IPS DF 6.9 (cell line): ENCODE measurements at regions not wholly inside any gene's neighbourhood (a gene's known extent, or its start where the extent isn't known, plus 50 kb on each side); places are given as distances from the start of the nearest gene placed in this dataset.

Experiments
- DNase-seq: peaks from one replicate; pipeline ENCODE4 v3.0.0-alpha.2; 2013; ENCODE audit warnings: low read depth, low spot score
- H3K27ac ChIP-seq: one replicate; pipeline ENCODE4 v1.5.1; 2013; ENCODE audit warnings: low read length, control low read depth
- H3K27me3 ChIP-seq: 2 replicates; pipeline ENCODE4 v1.6.1; 2013; ENCODE audit warnings: mild to moderate bottlenecking, low read length; ENCODE audit not compliant: control insufficient read depth, insufficient read depth
- H3K36me3 ChIP-seq: 2 replicates; pipeline ENCODE4 v1.6.1; 2013; ENCODE audit warnings: low read length; ENCODE audit not compliant: control insufficient read depth, insufficient read depth
- H3K4me1 ChIP-seq: 2 replicates; pipeline ENCODE4 v1.6.1; 2013; ENCODE audit warnings: low read length; ENCODE audit not compliant: control insufficient read depth, insufficient read depth
- H3K4me3 ChIP-seq: 2 replicates; pipeline ENCODE4 v1.5.1; 2013; ENCODE audit warnings: mild to moderate bottlenecking, low read length
- H3K9me3 ChIP-seq: 2 replicates; pipeline ENCODE4 v1.6.1; 2013; ENCODE audit warnings: low read length, inconsistent platforms; ENCODE audit not compliant: control insufficient read depth, insufficient read depth
- WGBS: extraction: QIAGEN DNeasy Blood & Tissue Kit; methylation state at CpG from one replicate; pipeline ENCODE4 v1.1.7; 2013; ENCODE audit warnings: mixed read lengths, missing lambda C conversion rate; ENCODE audit not compliant: insufficient read length, insufficient coverage; 5-methylcytosine and 5-hydroxymethylcytosine counted together

- no peak for DNase-seq
- Histone ChIP-seq H3K4me1 (no peaks in the 10 kb centered on the region), H3K9me3 (no peaks in the 10 kb centered on the region), H3K4me3 (no peak overlapping the region), H3K27me3 (no peaks in the 10 kb centered on the region), H3K27ac (no peak overlapping the region), H3K36me3 (no peaks in the 10 kb centered on the region)
- WGBS: no CpG with 5 or more reads among the region's 15 CpGs
Measured at GRCh38 chr1:234886081-234886984, 242.3 kb downstream of the TOMM20 start.

- no CpG with 5 or more reads among the region's 8 CpGs for WGBS
Measured at GRCh38 chr1:234885601-234886000, 243.0 kb downstream of the TOMM20 start.

GRCh38 chr1:234884701-234885100 is 243.9 kb downstream of the TOMM20 start:
- Histone ChIP-seq H3K27me3 (no peaks in the 10 kb centered on the region), H3K4me1 (no peaks in the 10 kb centered on the region), H3K9me3 (no peaks in the 10 kb centered on the region), H3K4me3 (no peak overlapping the region), H3K36me3 (no peaks in the 10 kb centered on the region), H3K27ac (no peak overlapping the region)
- DNase-seq: no peak

More at GRCh38 chr1:234885601-234886000, 243.0 kb downstream of the TOMM20 start:
- H3K36me3 ChIP-seq: no peaks in the 10 kb centered on the region
- H3K4me3 ChIP-seq: no peak overlapping the region
- H3K4me1 ChIP-seq: no peaks in the 10 kb centered on the region
- H3K27me3 ChIP-seq: no peaks in the 10 kb centered on the region
- H3K27ac ChIP-seq: no peak overlapping the region
- H3K9me3 ChIP-seq: no peaks in the 10 kb centered on the region
- DNase-seq: no peak

GRCh38 chr1:234884006-234884405 is 244.6 kb downstream of the TOMM20 start:
- no peak overlapping the region for H3K4me3 ChIP-seq
- no peaks in the 10 kb centered on the region for H3K4me1 ChIP-seq
- H3K27me3 ChIP-seq: no peaks in the 10 kb centered on the region
- WGBS: no CpG with 5 or more reads among the region's 6 CpGs
- no peak overlapping the region for H3K27ac ChIP-seq
- no peaks in the 10 kb centered on the region for H3K36me3 ChIP-seq
- no peaks in the 10 kb centered on the region for H3K9me3 ChIP-seq
- no peak for DNase-seq

- H3K27ac ChIP-seq: no peak overlapping the region
- WGBS: no CpG with 5 or more reads among the region's 6 CpGs
Measured at GRCh38 chr1:234882898-234883297, 245.7 kb downstream of the TOMM20 start.

GRCh38 chr1:234881893-234882771 is 246.5 kb downstream of the TOMM20 start:
- no peaks in the 10 kb centered on the region for H3K9me3 ChIP-seq
- H3K27me3 ChIP-seq: no peaks in the 10 kb centered on the region
- H3K27ac ChIP-seq: no peak overlapping the region
- H3K4me3 ChIP-seq: no peak overlapping the region
- no CpG with 5 or more reads among the region's 11 CpGs for WGBS
- H3K4me1 ChIP-seq: no peaks in the 10 kb centered on the region
- DNase-seq: no peak
- no peaks in the 10 kb centered on the region for H3K36me3 ChIP-seq

More at GRCh38 chr1:234882898-234883297, 245.7 kb downstream of the TOMM20 start:
- Histone ChIP-seq H3K9me3 (no peaks in the 10 kb centered on the region), H3K4me1 (no peaks in the 10 kb centered on the region), H3K4me3 (no peak overlapping the region), H3K27me3 (no peaks in the 10 kb centered on the region), H3K36me3 (no peaks in the 10 kb centered on the region)
- no peak for DNase-seq

GRCh38 chr1:234879147-234880080 is 249.2 kb downstream of the TOMM20 start:
- Histone ChIP-seq H3K36me3 (no peaks in the 10 kb centered on the region), H3K27ac (no peak overlapping the region), H3K27me3 (no peaks in the 10 kb centered on the region), H3K4me1 (no peaks in the 10 kb centered on the region), H3K9me3 (no peaks in the 10 kb centered on the region), H3K4me3 (no peak overlapping the region)
- no peak for DNase-seq
- 100% methylated on average over 2 of the region's 9 CpGs for WGBS

- Histone ChIP-seq H3K27me3 (no peaks in the 10 kb centered on the region), H3K36me3 (no peaks in the 10 kb centered on the region), H3K4me1 (no peaks in the 10 kb centered on the region), H3K9me3 (no peaks in the 10 kb centered on the region), H3K4me3 (no peak overlapping the region), H3K27ac (no peak overlapping the region)
- no peak for DNase-seq
- no CpG with 5 or more reads among the region's 12 CpGs for WGBS
Measured at GRCh38 chr1:234878288-234878687, 250.3 kb downstream of the TOMM20 start.

- Histone ChIP-seq H3K27me3 (no peaks in the 10 kb centered on the region), H3K27ac (no peak overlapping the region), H3K4me3 (no peak overlapping the region), H3K9me3 (no peaks in the 10 kb centered on the region), H3K36me3 (no peaks in the 10 kb centered on the region), H3K4me1 (no peaks in the 10 kb centered on the region)
- no CpG with 5 or more reads among the region's 7 CpGs for WGBS
- no peak for DNase-seq
Measured at GRCh38 chr1:234877761-234878160, 250.9 kb downstream of the TOMM20 start.
